T47D (cell line): ENCODE measurements at regions not wholly inside any gene's neighbourhood (a gene's known extent, or its start where the extent isn't known, plus 50 kb on each side); places are given as distances from the start of the nearest gene placed in this dataset.

Source experiments
- DNase-seq, 2 experiments: peaks; one replicate each; pipeline versions ENCODE4 v3.0.0 to v3.0.0-alpha.2; 2011 to 2012; ENCODE audit warnings: low read depth in 1 of 2, low spot score in 1 of 2
- JUND ChIP-seq: IDR thresholded peaks from 2 replicates; pipeline ENCODE4 v1.6.1; 2012; ENCODE audit warnings: low read depth
- in situ Hi-C: cut with HindIII; loops from 2 replicates; pipeline ENCODE4 v1.10.0; 2016; ENCODE audit warnings: low sequenced_read_pairs, low pct_unique_long_range_greater_than_20kb

DNA sequence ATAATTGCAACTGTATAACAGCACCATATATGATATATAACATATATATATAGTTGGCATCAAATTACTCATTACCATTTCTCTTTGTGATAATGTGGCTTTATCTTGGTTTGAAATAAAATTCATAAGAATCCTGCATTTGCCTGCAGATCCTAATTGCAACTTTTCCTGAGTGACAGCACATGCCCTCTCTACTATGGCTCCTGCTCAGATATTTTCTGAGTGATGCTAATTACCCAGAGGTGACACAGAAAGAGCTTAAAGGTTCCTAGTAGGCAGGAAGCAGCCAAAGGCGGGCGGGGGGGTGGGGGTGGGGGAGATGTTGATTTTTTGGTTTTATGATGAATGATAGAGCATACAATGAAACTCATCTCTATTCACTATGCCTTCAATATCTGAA lies 370.6 kb downstream of the MFSD1 start:
- in situ Hi-C loops = no loop called here
- TF ChIP-seq JUND = no peak
- DNase-seq = no peak

DNA sequence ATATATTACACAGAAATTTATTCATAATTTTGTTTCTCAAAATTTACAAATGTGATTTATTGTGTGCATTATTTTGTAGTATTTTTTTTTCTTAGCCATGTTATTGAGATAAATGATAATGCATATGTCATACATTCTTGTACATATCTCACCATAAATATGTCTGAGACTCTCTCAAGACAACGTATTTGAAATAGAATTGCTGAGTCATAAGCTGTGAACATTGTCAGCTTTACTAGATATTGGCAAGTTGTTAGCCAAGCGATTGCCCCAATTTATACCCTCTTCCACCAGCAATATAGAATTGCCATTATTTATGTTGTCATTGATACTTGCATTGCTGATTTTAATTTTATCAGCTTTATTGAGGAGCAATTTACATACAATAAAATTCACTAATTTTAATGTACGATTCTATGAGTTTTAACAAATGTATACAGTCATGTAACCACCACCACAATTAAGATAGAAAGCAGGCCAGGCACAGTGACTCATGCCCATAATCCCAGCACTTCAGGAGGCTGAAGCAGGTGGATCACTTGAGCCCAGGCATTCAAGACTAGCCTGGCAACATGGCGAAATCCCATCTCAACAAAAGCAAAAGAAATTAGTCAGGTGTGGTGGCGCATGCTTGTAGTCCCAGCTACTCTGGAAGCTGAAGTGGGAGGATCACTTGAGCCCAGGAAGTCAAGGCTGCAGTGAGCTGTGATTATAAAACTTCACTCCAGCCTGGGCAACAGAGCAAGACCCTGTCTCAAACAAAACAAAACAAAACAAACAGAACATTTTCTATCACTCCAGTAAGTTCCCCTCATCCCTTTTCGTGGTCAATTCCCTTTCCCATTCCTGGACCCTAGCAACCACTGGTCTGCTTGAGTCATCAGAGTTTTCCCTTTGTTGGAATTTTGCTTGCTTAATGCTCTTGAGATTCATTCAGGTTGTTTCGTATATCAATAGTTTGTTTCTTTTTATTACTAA lies 373.1 kb downstream of the MFSD1 start:
- in situ Hi-C loops = no loop called here
- DNase-seq = no peak
- TF ChIP-seq JUND = no peak

DNA sequence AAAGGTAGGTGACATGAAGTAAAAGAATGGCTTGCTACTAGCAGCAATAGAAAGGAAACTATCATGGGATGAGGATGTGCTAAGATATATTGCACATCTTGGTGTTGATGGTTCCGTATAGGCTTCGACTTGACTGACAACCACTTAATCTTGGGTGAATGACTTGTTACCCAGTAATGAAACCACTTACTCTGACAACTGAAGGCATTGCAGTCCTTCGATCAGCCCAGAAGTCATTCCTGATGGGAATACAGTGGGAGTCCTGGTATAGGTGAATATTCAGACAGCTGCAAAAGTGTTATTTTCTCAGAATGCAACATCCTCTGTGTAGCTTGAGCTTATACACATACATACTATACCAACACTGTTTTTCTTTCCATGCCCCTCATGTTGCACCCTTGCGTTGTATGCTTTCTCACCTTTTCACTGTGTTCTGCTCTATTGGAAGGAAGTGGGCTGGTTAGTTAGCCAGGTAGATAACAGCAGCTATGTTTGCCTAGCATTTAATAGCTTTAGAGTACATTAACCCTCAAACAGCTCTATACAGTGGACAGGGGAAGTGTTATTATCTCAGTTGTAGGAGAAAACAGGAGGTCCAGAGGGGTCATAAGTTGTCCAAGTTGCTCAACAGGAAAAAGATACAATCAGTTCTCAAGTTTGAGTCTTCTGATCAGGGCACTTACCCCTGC lies 376.5 kb downstream of the MFSD1 start:
- no peak for DNase-seq
- no peak for TF ChIP-seq JUND
- in situ Hi-C loops = no loop called here

DNA sequence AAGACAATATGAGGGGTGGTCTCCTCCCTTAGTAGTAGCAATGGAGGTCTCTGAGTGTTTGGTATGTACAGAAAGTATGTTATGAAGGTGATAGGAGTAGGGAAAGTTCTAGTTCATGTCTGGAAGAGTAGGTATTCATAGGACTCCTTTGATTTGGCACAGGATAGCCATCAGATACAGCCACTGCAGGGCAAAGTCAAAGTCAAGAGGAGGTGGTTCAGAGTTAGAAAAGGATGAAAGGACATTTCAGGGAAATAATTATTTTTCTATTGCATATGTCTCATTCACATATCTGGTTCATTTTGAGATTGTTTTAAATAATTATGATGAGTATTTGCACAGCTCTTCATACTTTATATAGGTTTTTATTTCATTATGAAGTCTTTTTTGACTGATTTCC lies 381.1 kb downstream of the MFSD1 start:
- no peak for DNase-seq
- in situ Hi-C loops = no loop called here
- no peak for TF ChIP-seq JUND

DNA sequence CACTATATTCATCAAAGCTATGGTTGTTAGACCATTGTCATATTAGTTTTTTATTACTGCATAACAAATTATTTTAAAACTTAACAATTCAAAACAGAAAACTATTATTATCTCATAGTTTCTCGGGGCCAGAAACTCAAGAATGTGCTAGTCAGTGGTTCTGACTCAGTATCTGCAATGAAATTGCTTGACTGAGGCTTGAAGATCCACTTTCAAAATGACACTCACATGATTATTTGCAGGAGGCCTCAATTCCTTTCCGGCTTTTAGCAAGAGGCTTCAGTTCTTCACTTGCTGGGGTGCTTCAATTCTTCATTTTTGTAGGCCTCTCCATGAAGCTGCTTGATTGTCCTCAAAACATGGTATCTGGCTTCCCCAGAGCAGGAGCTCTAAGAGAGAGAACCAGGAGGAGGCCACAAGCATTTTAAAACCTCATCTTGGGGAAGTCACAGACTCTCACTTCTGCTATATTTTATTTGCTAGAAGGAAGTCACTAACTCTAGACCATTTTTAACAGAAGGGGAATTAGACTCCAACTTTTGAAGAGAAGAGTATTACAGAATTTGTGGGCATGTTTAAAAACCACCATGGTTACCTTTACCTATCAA lies 383.7 kb downstream of the MFSD1 start:
- DNase-seq = no peak
- in situ Hi-C loops = no loop called here
- TF ChIP-seq JUND = no peak

DNA sequence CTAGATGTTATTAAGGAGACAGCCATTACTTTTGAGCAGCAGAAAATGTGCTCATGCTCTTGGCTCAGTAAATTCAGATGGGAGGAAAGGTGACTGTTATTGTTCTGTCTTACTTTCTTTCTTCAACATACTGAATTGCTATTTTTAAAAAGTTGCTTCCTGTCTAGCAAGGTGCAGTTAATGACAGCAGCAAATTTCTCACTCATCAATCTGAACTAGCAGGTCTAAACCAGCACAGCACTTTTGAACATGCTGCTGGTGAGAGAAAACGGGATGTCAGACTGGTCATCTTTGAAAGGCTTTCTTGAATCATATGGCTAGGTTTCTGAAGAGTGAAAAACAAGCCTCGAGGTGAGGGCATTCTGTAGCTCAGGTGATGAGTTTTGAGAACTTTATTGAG lies 384.7 kb downstream of the MFSD1 start:
- DNase-seq = no peak
- no peak for TF ChIP-seq JUND
- in situ Hi-C loops = no loop called here

DNA sequence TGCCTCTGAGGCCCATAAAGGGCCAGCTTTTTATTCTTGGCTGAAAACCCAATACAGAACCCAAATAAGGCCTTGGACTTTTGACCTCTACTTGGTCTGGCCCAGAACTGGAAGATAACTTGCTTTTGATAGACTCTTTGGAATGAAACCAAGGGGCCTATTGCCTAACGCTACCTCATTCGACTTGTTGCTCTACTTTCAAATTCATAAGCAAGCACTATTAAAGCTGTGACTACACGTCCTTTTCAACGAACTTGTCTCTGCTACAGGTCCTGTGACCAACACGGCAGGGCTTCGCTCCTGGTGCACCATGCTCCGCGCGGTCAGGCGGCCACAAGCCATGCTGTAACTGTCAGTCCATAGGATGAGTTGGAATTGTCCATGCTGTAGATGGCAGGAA lies 385.4 kb downstream of the MFSD1 start:
- DNase-seq = no peak
- TF ChIP-seq JUND = no peak
- in situ Hi-C loops = no loop called here

DNA sequence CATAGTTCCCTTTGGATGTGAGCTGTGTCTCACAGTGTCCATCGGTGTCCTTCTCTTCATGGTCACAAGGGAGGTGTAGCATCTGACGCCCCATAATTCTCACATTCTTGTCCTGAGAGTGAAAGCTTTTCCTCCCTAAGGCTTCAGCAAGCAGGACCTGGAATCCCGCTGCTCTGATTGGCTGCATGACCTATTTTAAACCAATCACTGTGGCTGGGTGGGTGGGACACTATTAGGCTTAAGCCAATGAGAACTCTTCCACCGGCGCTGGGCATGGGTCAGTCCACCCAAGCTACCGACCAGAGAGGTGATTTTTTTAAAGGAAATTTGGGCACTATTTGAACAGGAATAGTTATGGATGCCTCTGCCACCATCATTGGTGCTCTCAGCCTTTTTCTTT lies 385.9 kb downstream of the MFSD1 start:
- no peak for TF ChIP-seq JUND
- in situ Hi-C loops = no loop called here
- peak; percentile 33 to 74 for DNase-seq

DNA sequence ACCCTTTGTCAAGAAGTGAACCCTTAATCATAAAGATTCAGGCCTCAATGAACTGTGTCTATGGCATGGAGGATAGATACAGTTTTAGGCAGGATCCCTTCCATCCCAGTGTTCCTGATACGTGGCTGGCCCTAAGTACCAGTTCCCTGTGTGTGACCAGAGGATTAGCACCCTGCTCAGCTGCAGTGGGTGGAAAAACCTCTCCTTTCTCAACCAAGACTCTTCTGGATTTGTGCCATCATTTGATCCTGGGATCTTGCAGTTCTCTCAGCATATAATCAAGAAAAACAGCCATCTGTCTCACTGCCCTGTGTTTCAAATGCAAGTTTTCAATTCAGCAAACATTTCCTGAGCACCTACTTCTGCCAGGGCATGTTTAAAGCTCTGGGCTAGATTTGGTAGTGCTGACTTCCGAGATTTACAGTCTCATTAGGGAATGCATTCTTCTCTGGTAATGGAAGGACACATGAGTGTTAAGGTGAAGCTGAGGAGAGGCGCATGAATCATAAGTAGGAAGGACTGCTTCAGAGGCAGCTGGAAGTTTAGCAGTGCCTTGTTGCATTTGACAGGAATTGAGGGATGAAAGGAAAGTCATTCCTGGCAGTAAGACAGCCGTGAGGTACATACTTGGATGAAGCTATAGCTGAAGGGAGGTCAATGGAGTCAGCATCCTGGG lies 388.3 kb downstream of the MFSD1 start:
- DNase-seq = no peak
- in situ Hi-C loops = no loop called here
- TF ChIP-seq JUND = no peak

DNA sequence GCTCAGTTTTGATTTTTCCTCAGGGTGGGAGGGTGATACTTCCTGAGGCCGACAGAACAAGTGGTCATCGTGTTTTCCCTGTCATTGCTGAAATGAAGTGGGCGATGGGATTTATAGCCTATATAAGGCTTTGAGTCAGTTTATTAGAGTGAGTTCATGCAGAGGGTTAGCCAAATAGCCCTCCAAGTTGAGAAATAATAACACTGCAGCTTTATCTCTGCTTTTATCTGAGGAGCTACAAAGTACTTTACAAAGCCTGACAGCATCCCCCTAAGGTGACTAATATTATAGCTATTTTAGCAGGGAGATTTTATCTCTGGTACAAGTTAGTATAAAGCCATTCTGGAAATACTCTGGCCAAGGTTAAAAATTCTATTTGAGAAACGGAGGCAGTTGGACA lies 389.6 kb downstream of the MFSD1 start:
- no peak for DNase-seq
- in situ Hi-C loops = no loop called here

DNA sequence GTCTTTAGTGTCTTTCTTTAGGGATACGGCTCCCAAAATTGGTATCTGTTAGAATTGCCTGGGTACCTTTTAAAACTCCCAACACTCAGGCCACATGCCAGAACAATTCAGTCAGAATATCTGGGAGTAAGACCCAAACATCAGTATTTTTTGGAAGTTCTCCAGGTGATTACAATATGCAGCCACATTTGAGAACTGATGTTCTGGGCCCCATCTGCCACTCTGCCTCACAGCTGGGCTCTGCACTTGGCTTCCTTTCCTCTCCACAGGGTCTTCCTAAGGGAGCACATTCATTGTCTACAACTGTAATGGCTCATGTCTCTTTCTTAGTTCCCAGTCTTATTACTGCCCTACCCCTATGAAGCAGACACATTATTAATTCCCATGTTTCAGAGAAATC lies 394.5 kb downstream of the MFSD1 start:
- in situ Hi-C loops = no loop called here
- no peak for DNase-seq
- no peak for TF ChIP-seq JUND

More for the DNA sequence above, 389.6 kb downstream of the MFSD1 start:
- TF ChIP-seq JUND = no peak

DNA sequence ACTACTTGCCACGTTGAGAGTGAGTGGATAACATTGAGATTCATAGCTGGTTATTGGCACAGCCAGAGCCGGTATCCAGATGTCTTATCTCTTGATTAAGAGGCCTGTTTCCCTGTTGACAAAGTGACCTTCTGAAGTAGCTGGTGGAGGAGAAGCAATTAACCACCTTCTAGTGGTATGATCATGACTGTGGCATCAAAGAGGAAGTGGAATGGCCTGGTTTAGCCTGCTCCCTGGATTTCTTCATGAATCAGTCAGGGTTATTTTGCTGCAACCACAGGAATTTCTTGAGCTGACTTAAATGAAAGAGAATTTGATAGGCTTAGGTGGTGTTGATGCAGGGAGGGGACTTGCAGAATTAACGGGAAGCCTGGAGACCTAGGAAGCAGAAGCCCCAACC lies 398.3 kb downstream of the MFSD1 start:
- in situ Hi-C loops = no loop called here
- DNase-seq = no peak
- TF ChIP-seq JUND = no peak
